Peyer's patch (tissue), 4 donors: ENCODE measurements at regions not wholly inside any gene's neighbourhood (a gene's known extent, or its start where the extent isn't known, plus 50 kb on each side); places are given as distances from the start of the nearest gene placed in this dataset.

ENCODE experiments used
- DNase-seq, 3 donors: peaks; one replicate each; pipeline ENCODE4 v3.0.0-alpha.2; 2017 to 2019
- H3K27ac ChIP-seq, 4 donors: fragments of 200-600 bp; sonication (generic); one replicate each; pipeline ENCODE4 v1.5.1; 2016 to 2019
- H3K27me3 ChIP-seq, 2 donors: fragments of 200-600 bp; sonication (generic); one replicate each; pipeline ENCODE4 v1.5.1; 2019
- H3K36me3 ChIP-seq, 3 donors: fragments of 200-600 bp; sonication (generic); one replicate each; pipeline ENCODE4 v1.5.1; 2016 to 2019
- H3K4me1 ChIP-seq, 4 donors: fragments of 200-600 bp; sonication (generic); one replicate each; pipeline ENCODE4 v1.5.1; 2016 to 2019
- H3K4me3 ChIP-seq, 4 donors: fragments of 200-600 bp; sonication (generic); 1 replicate in 3 of 4; 2 replicates in 1 of 4; pipeline ENCODE4 v1.5.1; 2016 to 2019; ENCODE audit warnings: mild to moderate bottlenecking in 1 of 4
- H3K9me3 ChIP-seq, 4 donors: fragments of 200-600 bp; sonication (generic); one replicate each; pipeline ENCODE4 v1.5.1; 2016 to 2019; ENCODE audit warnings: mild to moderate bottlenecking in 1 of 4
- CTCF ChIP-seq, 6 experiments: fragments of 450-650 bp in 4 of 6; fragments of 200-600 bp in 2 of 6; sonication (generic) in 1 of 6; IDR thresholded peaks; one replicate each; pipeline ENCODE4 v1.5.1; 2017 to 2019; ENCODE audit warnings: antibody characterized with exemption in 6 of 6, mild to moderate bottlenecking in 3 of 6, moderate library complexity in 1 of 6
- POLR2A ChIP-seq, 2 donors: fragments of 450-650 bp; IDR thresholded peaks; one replicate each; pipeline ENCODE4 v1.5.1; 2017; ENCODE audit warnings: antibody characterized with exemption in 2 of 2, mild to moderate bottlenecking in 2 of 2, moderate library complexity in 2 of 2

GRCh38 chr21:38959692-38960061 is 153.9 kb downstream of the ETS2 start:
- H3K9me3 ChIP-seq, result no peaks in the 10 kb centered on the region
- TF ChIP-seq POLR2A (IDR thresholded peaks at IDR 0.05) (no peak), CTCF (IDR thresholded peaks at IDR 0.05) (no peak)
- H3K4me1 ChIP-seq, result peaks cover 0 to 44% (median 2%) of the 10 kb centered on the region in 4 donors
- peak overlapping the region; percentile 0 to 84 (median 71) for H3K27ac ChIP-seq
- no peaks in the 10 kb centered on the region for H3K27me3 ChIP-seq
- H3K4me3 ChIP-seq, result no peak overlapping the region
- peak in 1 of 3 donors; percentile 41 for DNase-seq
- no peaks in the 10 kb centered on the region for H3K36me3 ChIP-seq

- Histone ChIP-seq H3K27me3 (no peaks in the 10 kb centered on the region), H3K9me3 (no peaks in the 10 kb centered on the region), H3K36me3 (no peaks in the 10 kb centered on the region), H3K4me3 (no peak overlapping the region), H3K4me1 (peaks cover 0 to 48% (median 2%) of the 10 kb centered on the region in 4 donors), H3K27ac (peak overlapping the region; percentile 0 to 84 (median 71))
- TF ChIP-seq CTCF (IDR thresholded peaks at IDR 0.05) (no peak), POLR2A (IDR thresholded peaks at IDR 0.05) (no peak)
- DNase-seq, result peak in 2 of 3 donors; percentile 45 to 59
Observed at GRCh38 chr21:38958940-38959691, 153.4 kb downstream of the ETS2 start.

- Histone ChIP-seq H3K4me3 (no peak overlapping the region), H3K9me3 (no peaks in the 10 kb centered on the region), H3K36me3 (no peaks in the 10 kb centered on the region), H3K27me3 (no peaks in the 10 kb centered on the region), H3K27ac (peak overlapping the region; percentile 19 to 84 (median 71)), H3K4me1 (peaks cover 0 to 48% (median 2%) of the 10 kb centered on the region in 4 donors)
- TF ChIP-seq POLR2A (IDR thresholded peaks at IDR 0.05) (no peak), CTCF (IDR thresholded peaks at IDR 0.05) (no peak)
- peak in 1 of 3 donors; percentile 48 for DNase-seq
Observed at GRCh38 chr21:38958323-38958705, 152.6 kb downstream of the ETS2 start.

- peak in 1 of 3 donors; percentile 40 for DNase-seq
- Histone ChIP-seq H3K9me3 (no peaks in the 10 kb centered on the region), H3K27ac (peak overlapping the region in 3 of 4 donors; percentile 66 to 84 (median 76)), H3K4me3 (no peak overlapping the region), H3K4me1 (peaks cover 0 to 48% (median 2%) of the 10 kb centered on the region in 4 donors), H3K27me3 (no peaks in the 10 kb centered on the region), H3K36me3 (no peaks in the 10 kb centered on the region)
- TF ChIP-seq POLR2A (IDR thresholded peaks at IDR 0.05) (no peak), CTCF (IDR thresholded peaks at IDR 0.05) (no peak)
Observed at GRCh38 chr21:38957575-38958322, 152.0 kb downstream of the ETS2 start.

GRCh38 chr21:38956856-38957571 is 151.3 kb downstream of the ETS2 start:
- H3K9me3 ChIP-seq, result no peaks in the 10 kb centered on the region
- H3K4me1 ChIP-seq, result peaks cover 0 to 48% (median 2%) of the 10 kb centered on the region in 4 donors
- peak in 1 of 3 donors; percentile 53 for DNase-seq
- H3K4me3 ChIP-seq, result no peak overlapping the region
- peak in 1 of 6 experiments; percentile 4 for TF ChIP-seq CTCF (IDR thresholded peaks at IDR 0.05)
- no peak for TF ChIP-seq POLR2A (IDR thresholded peaks at IDR 0.05)
- H3K27me3 ChIP-seq, result no peaks in the 10 kb centered on the region
- H3K36me3 ChIP-seq, result no peaks in the 10 kb centered on the region
- peak overlapping the region in 3 of 4 donors; percentile 66 to 84 (median 76) for H3K27ac ChIP-seq
